ENCODE measurements at regions not wholly inside any gene's neighbourhood (a gene's known extent, or its start where the extent isn't known, plus 50 kb on each side); places are given as distances from the start of the nearest gene placed in this dataset.

GRCh38 chr5:98144116-98144515, 629.3 kb upstream of the RGMB start:
- ChIA-PET CTCF (no interaction called here), POLR2A (no interaction called here)
- DNase-seq (ENCODE audit: extremely low spot score), result no peak
- no peak for TF ChIP-seq CTCF (IDR thresholded peaks at IDR 0.05; ENCODE audit: control extremely low read depth, extremely low read depth, low read depth, missing control alignments)

GRCh38 chr5:98144710-98145109, 628.8 kb upstream of the RGMB start:
- CTCF ChIA-PET, result interaction anchor here (0.9 kb wide), 1 partner anchor 36 kb away, joined by 3 read pairs; no protein-coding TSS in a partner anchor
- no peak for TF ChIP-seq CTCF (IDR thresholded peaks at IDR 0.05; ENCODE audit: control extremely low read depth, extremely low read depth, low read depth, missing control alignments)
- DNase-seq (ENCODE audit: extremely low spot score), result no peak
- POLR2A ChIA-PET, result no interaction called here

DNA sequence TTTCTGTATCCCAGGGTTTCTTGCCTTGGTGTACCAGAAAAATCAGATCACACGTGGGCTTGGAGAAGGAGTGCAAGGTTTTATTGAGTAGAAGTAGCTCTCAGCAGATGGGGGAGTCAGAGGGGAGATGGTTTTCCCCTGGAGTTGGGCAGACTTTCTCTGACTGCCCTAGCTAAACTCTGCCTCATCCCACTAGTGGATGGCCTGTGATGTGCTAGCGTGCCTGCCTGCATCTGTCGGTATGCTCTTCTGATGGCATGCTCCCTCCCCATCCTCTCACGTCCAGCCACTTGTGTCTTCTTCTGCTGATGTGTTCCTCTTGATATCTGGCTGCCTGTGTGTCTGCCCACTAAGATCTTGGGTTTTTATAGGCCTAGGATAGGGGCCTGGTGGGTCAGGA, 616.1 kb upstream of the RGMB start:
- POLR2A ChIA-PET, result no interaction called here
- CTCF ChIA-PET, result interaction anchor here (0.6 kb wide), 1 partner anchor 33 kb away, joined by 3 read pairs; no protein-coding TSS in a partner anchor
- DNase-seq (ENCODE audit: extremely low spot score), result no peak
- TF ChIP-seq CTCF (IDR thresholded peaks at IDR 0.05; ENCODE audit: control extremely low read depth, extremely low read depth, low read depth, missing control alignments), result no peak

GRCh38 chr5:98158440-98158839, 615.0 kb upstream of the RGMB start:
- CTCF ChIA-PET, result no interaction called here
- POLR2A ChIA-PET, result no interaction called here
- DNase-seq (ENCODE audit: extremely low spot score), result no peak
- TF ChIP-seq CTCF (IDR thresholded peaks at IDR 0.05; ENCODE audit: control extremely low read depth, extremely low read depth, low read depth, missing control alignments), result no peak

DNA sequence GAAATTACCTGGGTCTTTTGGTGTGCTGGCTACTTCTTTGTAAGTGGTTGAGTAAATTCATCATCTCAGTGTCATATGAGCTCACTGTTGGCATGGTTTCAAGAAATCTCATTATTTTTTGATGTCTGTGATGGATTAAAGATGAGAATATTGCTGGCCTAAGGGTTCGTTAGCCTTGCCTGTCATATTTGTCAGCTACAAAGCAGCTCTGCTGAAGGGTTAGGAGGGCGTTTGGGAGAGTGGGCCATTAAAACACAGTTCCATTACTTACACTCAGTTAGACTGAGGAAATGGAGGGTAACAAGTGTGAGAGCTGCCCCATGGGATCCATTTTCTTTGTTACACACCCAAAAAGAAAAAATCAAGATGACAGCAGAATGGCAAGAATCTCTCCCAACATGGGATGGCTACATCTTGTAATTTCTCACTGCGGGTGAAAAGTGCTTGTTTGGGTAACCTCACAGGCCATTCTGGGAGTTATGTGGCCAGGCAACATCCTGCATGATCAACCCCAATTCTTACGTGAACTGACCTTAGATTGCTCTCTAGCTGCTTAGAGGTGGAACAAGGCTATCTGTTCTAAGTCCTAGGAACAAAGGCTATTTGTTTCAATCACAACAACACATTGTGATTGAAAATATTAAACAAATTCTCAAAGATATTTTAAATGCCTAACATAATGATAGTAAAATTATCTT, 609.5 kb upstream of the RGMB start:
- no peak for TF ChIP-seq CTCF (IDR thresholded peaks at IDR 0.05; ENCODE audit: control extremely low read depth, extremely low read depth, low read depth, missing control alignments)
- CTCF ChIA-PET, result no interaction called here
- no peak for DNase-seq (ENCODE audit: extremely low spot score)
- POLR2A ChIA-PET, result no interaction called here

GRCh38 chr5:98168871-98169270, 604.6 kb upstream of the RGMB start:
- TF ChIP-seq CTCF (IDR thresholded peaks at IDR 0.05; ENCODE audit: control extremely low read depth, extremely low read depth, low read depth, missing control alignments), result no peak
- CTCF ChIA-PET, result interaction anchor here (0.7 kb wide), 1 partner anchor 19 kb away, joined by 3 read pairs; no protein-coding TSS in a partner anchor
- POLR2A ChIA-PET, result no interaction called here
- DNase-seq (ENCODE audit: extremely low spot score), result no peak

All from GM10248 (cell line).